Activated naive CD4-positive, alpha-beta T cell treated with anti-CD3 and anti-CD28 coated beads, Interleukin-2, amount 50 U/mL, for 24 hours (primary cell): ENCODE measurements at regions not wholly inside any gene's neighbourhood (a gene's known extent, or its start where the extent isn't known, plus 50 kb on each side); places are given as distances from the start of the nearest gene placed in this dataset.

ENCODE experiments used
- H3K27ac Mint-ChIP-seq: one replicate; pipeline ENCODE4 v1.8.0; 2021; ENCODE audit warnings: mild to moderate bottlenecking, mixed read lengths
- H3K27me3 Mint-ChIP-seq: one replicate; pipeline ENCODE4 v1.8.0; 2021; ENCODE audit warnings: mixed read lengths
- H3K36me3 Mint-ChIP-seq: one replicate; pipeline ENCODE4 v1.8.0; 2021; ENCODE audit warnings: mixed read lengths
- H3K4me1 Mint-ChIP-seq: one replicate; pipeline ENCODE4 v1.8.0; 2021; ENCODE audit warnings: mixed read lengths
- H3K4me3 Mint-ChIP-seq: one replicate; pipeline ENCODE4 v1.8.0; 2021; ENCODE audit warnings: mild to moderate bottlenecking, mixed read lengths
- H3K9me3 Mint-ChIP-seq: one replicate; pipeline ENCODE4 v1.8.0; 2021; ENCODE audit warnings: mixed read lengths

- no peak overlapping the region for H3K27ac Mint-ChIP-seq
- no peaks in the 10 kb centered on the region for H3K4me1 Mint-ChIP-seq
These were observed 399.9 kb upstream of the CDH11 start for GRCh38 chr16:65521633-65522328.

DNA sequence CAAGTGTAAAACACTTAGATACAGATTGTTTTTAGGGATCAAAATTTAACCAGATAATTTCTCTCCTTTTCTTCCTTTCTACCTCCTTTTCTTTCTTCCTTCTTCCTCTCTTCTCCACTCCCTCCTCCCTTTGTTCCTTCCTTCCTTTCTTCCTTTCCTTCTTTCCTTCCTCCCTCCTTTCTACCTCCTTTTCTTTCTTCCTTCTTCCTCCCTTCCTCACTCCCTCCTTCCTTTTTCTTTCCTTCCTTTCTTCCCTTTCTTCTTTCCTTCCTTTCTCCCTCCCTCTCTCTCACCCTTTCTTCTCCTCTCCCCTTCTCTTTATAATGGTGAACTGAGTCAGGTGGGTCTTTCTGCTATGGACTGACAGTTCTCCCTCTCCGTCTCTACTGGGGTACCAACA, 397.5 kb upstream of the CDH11 start:
- H3K4me3 Mint-ChIP-seq: no peak overlapping the region
- H3K27ac Mint-ChIP-seq: no peak overlapping the region
- H3K36me3 Mint-ChIP-seq: no peaks in the 10 kb centered on the region
- H3K4me1 Mint-ChIP-seq: no peaks in the 10 kb centered on the region
- peaks cover 2% of the 10 kb centered on the region for H3K27me3 Mint-ChIP-seq
- no peaks in the 10 kb centered on the region for H3K9me3 Mint-ChIP-seq

More at GRCh38 chr16:65521633-65522328, 399.9 kb upstream of the CDH11 start:
- Mint-ChIP-seq H3K9me3 (no peaks in the 10 kb centered on the region), H3K36me3 (no peaks in the 10 kb centered on the region), H3K27me3 (peaks cover 2% of the 10 kb centered on the region), H3K4me3 (no peak overlapping the region)

GRCh38 chr16:65515193-65515592, 393.3 kb upstream of the CDH11 start:
- H3K36me3 Mint-ChIP-seq: no peaks in the 10 kb centered on the region
- no peak overlapping the region for H3K27ac Mint-ChIP-seq
- H3K4me1 Mint-ChIP-seq: no peaks in the 10 kb centered on the region
- no peak overlapping the region for H3K4me3 Mint-ChIP-seq
- no peaks in the 10 kb centered on the region for H3K9me3 Mint-ChIP-seq
- H3K27me3 Mint-ChIP-seq: no peaks in the 10 kb centered on the region

DNA sequence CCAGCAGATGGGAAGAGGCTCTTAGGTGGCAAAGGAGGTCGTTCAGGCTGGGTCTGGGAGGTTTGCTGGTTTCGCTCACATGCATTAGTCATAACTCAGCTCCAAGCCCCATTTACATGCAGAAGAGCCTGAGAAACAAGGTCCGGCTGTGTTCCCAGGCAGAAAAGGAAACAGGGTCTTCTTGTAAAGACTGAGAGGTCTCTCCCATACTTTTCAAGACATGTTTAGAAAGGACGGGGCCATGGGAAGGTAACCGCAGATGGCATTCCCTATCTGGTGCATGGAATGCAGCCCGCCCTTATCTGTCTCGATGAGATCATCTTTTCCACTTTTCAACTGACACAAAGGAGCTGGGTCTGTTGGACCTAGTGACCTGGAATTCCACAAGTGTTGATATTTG, 389.0 kb upstream of the CDH11 start:
- Mint-ChIP-seq H3K9me3 (peaks cover 10% of the 10 kb centered on the region), H3K27me3 (no peaks in the 10 kb centered on the region), H3K4me1 (no peaks in the 10 kb centered on the region), H3K27ac (no peak overlapping the region), H3K36me3 (no peaks in the 10 kb centered on the region), H3K4me3 (no peak overlapping the region)

DNA sequence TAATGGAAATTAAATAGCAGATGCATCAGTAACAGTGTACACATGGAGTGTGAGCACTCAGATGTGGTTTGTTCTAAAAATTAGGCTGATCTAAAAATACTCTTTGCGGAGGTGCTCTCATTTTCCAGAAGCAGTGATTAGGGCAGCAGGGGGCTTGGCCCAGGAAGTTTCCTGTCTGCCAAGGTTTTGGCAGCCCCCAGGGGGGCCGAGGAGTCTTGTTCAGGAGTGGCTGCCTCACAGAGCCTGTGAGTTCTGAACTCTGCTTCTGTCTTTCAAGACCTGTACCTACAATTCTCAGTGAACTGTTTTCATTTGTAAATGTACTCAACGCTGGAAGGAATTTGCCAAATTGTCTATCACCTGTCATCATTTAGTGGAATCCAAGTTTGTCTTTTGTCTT, 388.4 kb upstream of the CDH11 start:
- no peaks in the 10 kb centered on the region for H3K36me3 Mint-ChIP-seq
- no peaks in the 10 kb centered on the region for H3K4me1 Mint-ChIP-seq
- no peak overlapping the region for H3K27ac Mint-ChIP-seq
- no peaks in the 10 kb centered on the region for H3K27me3 Mint-ChIP-seq
- H3K9me3 Mint-ChIP-seq: peaks cover 10% of the 10 kb centered on the region
- no peak overlapping the region for H3K4me3 Mint-ChIP-seq

- no peaks in the 10 kb centered on the region for H3K36me3 Mint-ChIP-seq
- H3K4me1 Mint-ChIP-seq: no peaks in the 10 kb centered on the region
- H3K27ac Mint-ChIP-seq: no peak overlapping the region
- H3K4me3 Mint-ChIP-seq: no peak overlapping the region
- H3K27me3 Mint-ChIP-seq: no peaks in the 10 kb centered on the region
- peaks cover 10% of the 10 kb centered on the region for H3K9me3 Mint-ChIP-seq
These were observed 387.3 kb upstream of the CDH11 start for GRCh38 chr16:65509172-65509571.

DNA sequence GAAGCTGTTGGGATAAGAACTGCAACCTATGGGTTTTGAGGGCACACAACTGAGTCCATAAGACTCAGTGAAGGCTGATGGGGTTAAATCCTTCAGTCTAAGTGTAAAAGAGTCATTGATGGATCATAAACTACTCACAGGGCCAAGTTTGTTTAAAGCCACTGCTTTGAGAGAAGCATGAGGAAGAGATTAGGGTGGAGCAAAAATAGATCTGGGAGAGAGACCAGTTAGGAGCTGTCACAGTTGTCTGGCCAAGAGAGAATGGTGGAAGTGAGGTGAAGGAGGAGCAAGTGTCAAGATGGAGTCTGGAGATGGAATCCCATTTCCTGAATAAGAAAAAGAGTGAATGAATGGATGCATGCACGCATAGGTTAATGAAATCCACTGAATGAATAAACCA, 379.1 kb upstream of the CDH11 start:
- Mint-ChIP-seq H3K4me3 (no peak overlapping the region), H3K4me1 (no peaks in the 10 kb centered on the region), H3K27me3 (no peaks in the 10 kb centered on the region), H3K27ac (no peak overlapping the region), H3K9me3 (peaks cover 5% of the 10 kb centered on the region), H3K36me3 (no peaks in the 10 kb centered on the region)

- no peak overlapping the region for H3K4me3 Mint-ChIP-seq
- H3K9me3 Mint-ChIP-seq: peaks cover 5% of the 10 kb centered on the region
- no peaks in the 10 kb centered on the region for H3K27me3 Mint-ChIP-seq
- H3K27ac Mint-ChIP-seq: no peak overlapping the region
- H3K36me3 Mint-ChIP-seq: no peaks in the 10 kb centered on the region
- no peaks in the 10 kb centered on the region for H3K4me1 Mint-ChIP-seq
These were observed 378.1 kb upstream of the CDH11 start for GRCh38 chr16:65500007-65500406.

DNA sequence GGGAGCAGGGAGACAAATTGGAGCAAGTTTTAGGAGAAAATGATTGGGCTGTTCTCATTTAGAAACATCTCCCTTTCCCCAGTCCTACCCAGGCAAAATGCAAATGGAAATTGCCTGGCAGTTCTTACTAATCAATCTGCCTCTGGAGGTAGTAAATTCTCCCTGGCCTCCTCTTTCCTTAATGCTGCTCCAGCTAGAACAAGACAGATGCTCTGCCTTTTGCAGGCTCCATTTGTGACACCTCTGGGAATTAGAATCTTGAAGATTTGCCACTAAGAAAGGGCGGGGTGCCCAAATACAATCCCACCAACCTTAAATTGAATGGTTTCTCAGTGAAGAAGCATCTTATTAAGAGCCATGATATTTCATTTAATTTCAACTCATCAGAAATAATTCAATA, 377.7 kb upstream of the CDH11 start:
- H3K4me1 Mint-ChIP-seq: no peaks in the 10 kb centered on the region
- no peak overlapping the region for H3K27ac Mint-ChIP-seq
- H3K36me3 Mint-ChIP-seq: no peaks in the 10 kb centered on the region
- H3K9me3 Mint-ChIP-seq: peaks cover 5% of the 10 kb centered on the region
- no peak overlapping the region for H3K4me3 Mint-ChIP-seq
- no peaks in the 10 kb centered on the region for H3K27me3 Mint-ChIP-seq

- no peak overlapping the region for H3K4me3 Mint-ChIP-seq
- H3K9me3 Mint-ChIP-seq: peaks cover 5% of the 10 kb centered on the region
- H3K36me3 Mint-ChIP-seq: no peaks in the 10 kb centered on the region
- H3K4me1 Mint-ChIP-seq: no peaks in the 10 kb centered on the region
- no peak overlapping the region for H3K27ac Mint-ChIP-seq
- H3K27me3 Mint-ChIP-seq: no peaks in the 10 kb centered on the region
These were observed 375.7 kb upstream of the CDH11 start for GRCh38 chr16:65497571-65497970.

- H3K4me1 Mint-ChIP-seq: no peaks in the 10 kb centered on the region
- H3K27ac Mint-ChIP-seq: no peak overlapping the region
- no peaks in the 10 kb centered on the region for H3K27me3 Mint-ChIP-seq
- no peaks in the 10 kb centered on the region for H3K36me3 Mint-ChIP-seq
- no peak overlapping the region for H3K4me3 Mint-ChIP-seq
- H3K9me3 Mint-ChIP-seq: peaks cover 3% of the 10 kb centered on the region
These were observed 373.2 kb upstream of the CDH11 start for GRCh38 chr16:65495106-65495505.

GRCh38 chr16:65494609-65495008, 372.7 kb upstream of the CDH11 start:
- Mint-ChIP-seq H3K4me3 (no peak overlapping the region), H3K4me1 (no peaks in the 10 kb centered on the region), H3K9me3 (no peaks in the 10 kb centered on the region), H3K36me3 (no peaks in the 10 kb centered on the region), H3K27ac (no peak overlapping the region), H3K27me3 (no peaks in the 10 kb centered on the region)

DNA sequence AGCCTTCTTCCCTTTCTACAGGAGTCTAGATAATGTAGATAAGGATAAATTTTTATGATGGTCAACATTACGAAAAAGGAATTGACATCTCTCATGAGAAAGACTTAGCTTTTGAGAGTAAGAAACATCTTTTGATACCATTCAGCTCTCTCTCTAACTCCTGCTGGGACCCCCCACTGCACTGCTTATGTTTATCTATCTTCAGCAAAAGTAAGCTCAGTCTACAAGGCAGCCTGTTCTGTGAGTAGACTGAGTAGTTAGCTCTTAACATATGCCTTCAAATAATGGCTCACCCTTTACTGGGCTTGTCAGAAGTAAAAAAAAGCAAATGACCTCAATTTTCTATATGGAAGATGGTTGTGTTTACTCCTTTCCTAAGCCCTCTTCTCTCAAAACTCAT, 372.2 kb upstream of the CDH11 start:
- H3K36me3 Mint-ChIP-seq: no peaks in the 10 kb centered on the region
- no peaks in the 10 kb centered on the region for H3K27me3 Mint-ChIP-seq
- no peak overlapping the region for H3K4me3 Mint-ChIP-seq
- H3K4me1 Mint-ChIP-seq: no peaks in the 10 kb centered on the region
- H3K27ac Mint-ChIP-seq: no peak overlapping the region
- H3K9me3 Mint-ChIP-seq: no peaks in the 10 kb centered on the region

DNA sequence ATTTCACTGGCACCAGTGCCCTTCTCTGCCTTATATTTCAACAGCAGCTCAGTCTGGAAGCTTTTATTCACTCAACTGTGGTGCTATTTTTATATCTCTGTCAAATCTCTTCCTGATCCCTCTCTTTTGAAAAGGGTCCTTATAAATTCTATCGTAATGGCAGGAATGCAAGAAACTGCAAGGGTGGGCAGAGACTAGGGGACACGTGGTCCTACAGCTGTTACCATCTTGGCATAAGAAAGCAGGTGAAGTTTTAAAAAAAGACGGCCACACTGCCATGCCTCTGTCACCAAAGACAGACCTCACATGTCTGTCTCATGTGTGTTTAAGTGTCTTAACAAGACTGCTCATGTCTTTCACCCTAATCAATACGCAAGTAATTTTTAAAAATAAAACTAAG, 368.4 kb upstream of the CDH11 start:
- H3K4me1 Mint-ChIP-seq: no peaks in the 10 kb centered on the region
- no peaks in the 10 kb centered on the region for H3K36me3 Mint-ChIP-seq
- H3K27ac Mint-ChIP-seq: no peak overlapping the region
- no peaks in the 10 kb centered on the region for H3K9me3 Mint-ChIP-seq
- no peak overlapping the region for H3K4me3 Mint-ChIP-seq
- no peaks in the 10 kb centered on the region for H3K27me3 Mint-ChIP-seq

DNA sequence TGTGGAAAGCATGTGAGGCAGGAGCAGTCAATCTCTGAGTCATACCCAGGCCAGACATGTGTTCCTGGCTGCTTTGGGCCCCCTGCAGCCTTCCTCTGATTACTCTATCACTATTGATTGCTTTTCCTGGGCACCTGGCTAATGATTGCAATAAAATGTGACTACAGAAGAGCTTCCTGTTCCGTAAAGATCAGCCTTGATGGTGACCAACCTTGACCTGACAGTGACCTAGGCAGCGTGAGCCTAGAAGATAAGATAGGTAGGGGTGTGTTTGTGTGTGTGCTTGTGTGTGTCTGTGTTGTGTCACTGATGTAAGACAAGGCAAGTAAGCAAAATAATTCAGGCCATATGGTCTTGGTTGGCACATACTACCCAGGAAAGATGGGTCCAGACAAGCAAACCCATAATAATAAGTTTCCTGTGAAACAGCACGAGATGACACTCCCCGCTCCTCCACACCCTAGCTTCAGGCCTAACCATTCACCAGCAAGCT, 367.7 kb upstream of the CDH11 start:
- Mint-ChIP-seq H3K27ac (no peak overlapping the region), H3K36me3 (no peaks in the 10 kb centered on the region), H3K4me3 (no peak overlapping the region), H3K9me3 (no peaks in the 10 kb centered on the region), H3K27me3 (no peaks in the 10 kb centered on the region), H3K4me1 (no peaks in the 10 kb centered on the region)

DNA sequence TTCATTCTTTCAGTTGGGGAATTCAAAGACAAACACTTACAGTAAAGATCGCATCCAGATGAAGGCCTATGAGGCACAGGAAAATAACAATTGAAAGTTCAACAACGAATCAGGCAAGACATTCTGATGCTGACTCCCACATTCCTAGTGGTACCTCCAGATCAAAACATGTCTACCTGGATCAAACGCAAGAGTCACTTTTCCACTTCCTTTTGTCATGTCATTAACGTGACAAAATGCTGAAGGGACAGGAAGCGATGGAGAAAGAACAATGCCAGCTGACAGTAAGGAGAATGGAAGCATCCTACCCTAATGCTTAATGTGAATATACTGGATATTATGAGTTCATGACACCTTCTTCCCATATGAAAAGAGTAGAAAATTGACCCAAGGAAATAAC, 365.4 kb upstream of the CDH11 start:
- H3K27ac Mint-ChIP-seq: no peak overlapping the region
- H3K4me1 Mint-ChIP-seq: no peaks in the 10 kb centered on the region
- no peaks in the 10 kb centered on the region for H3K9me3 Mint-ChIP-seq
- H3K36me3 Mint-ChIP-seq: no peaks in the 10 kb centered on the region
- no peak overlapping the region for H3K4me3 Mint-ChIP-seq
- H3K27me3 Mint-ChIP-seq: no peaks in the 10 kb centered on the region

DNA sequence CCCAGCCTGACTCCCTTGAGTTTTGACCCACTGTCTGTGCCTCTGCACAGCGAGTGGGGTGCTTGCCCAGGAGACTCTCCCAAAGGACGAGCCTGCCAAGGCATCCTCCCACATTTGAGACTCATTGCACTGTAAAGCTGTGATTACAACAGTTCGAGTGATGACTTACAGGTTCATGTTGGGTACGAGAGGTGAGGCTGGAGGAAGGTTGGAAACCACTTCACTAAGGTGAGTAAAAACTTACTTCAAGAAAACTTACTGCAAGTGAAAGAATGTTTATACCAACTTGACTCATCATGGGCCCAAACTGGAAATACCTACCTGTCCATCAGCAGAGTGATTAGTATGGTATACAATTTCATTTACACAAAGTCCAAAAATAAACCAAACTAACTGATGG, 360.1 kb upstream of the CDH11 start:
- H3K27me3 Mint-ChIP-seq: no peaks in the 10 kb centered on the region
- H3K9me3 Mint-ChIP-seq: no peaks in the 10 kb centered on the region
- H3K4me3 Mint-ChIP-seq: no peak overlapping the region
- H3K27ac Mint-ChIP-seq: no peak overlapping the region
- H3K4me1 Mint-ChIP-seq: no peaks in the 10 kb centered on the region
- H3K36me3 Mint-ChIP-seq: no peaks in the 10 kb centered on the region
